GM19455 (cell line): ENCODE measurements at regions not wholly inside any gene's neighbourhood (a gene's known extent, or its start where the extent isn't known, plus 50 kb on each side); places are given as distances from the start of the nearest gene placed in this dataset.

ENCODE experiments used
- ATAC-seq: cut with Tn5 transposase; IDR thresholded peaks from one replicate; pipeline ENCODE4 v1.9.1; 2021; ENCODE audit not compliant: unreplicated experiment

- no peak for ATAC-seq
These were observed 733.3 kb downstream of the HACE1 start for GRCh38 chr6:104126315-104127005.

- no peak for ATAC-seq
These were observed 736.5 kb downstream of the HACE1 start for GRCh38 chr6:104123227-104123626.

GRCh38 chr6:104118274-104118673 lies 741.4 kb downstream of the HACE1 start:
- ATAC-seq: no peak

GRCh38 chr6:104109806-104110205 lies 749.9 kb downstream of the HACE1 start:
- ATAC-seq: no peak

GRCh38 chr6:104108634-104109033 lies 751.1 kb downstream of the HACE1 start:
- no peak for ATAC-seq

GRCh38 chr6:104095661-104096416 lies 763.9 kb downstream of the HACE1 start:
- ATAC-seq: no peak

GRCh38 chr6:104087765-104088164 lies 772.0 kb downstream of the HACE1 start:
- ATAC-seq: no peak

- ATAC-seq: no peak
These were observed 791.4 kb downstream of the HACE1 start for GRCh38 chr6:104068281-104068680.

- no peak for ATAC-seq
These were observed 794.8 kb downstream of the HACE1 start for GRCh38 chr6:104064876-104065275.

GRCh38 chr6:104050455-104050854 lies 809.3 kb downstream of the HACE1 start:
- ATAC-seq: no peak

GRCh38 chr6:104046426-104046825 lies 813.3 kb downstream of the HACE1 start:
- no peak for ATAC-seq

- no peak for ATAC-seq
These were observed 828.4 kb downstream of the HACE1 start for GRCh38 chr6:104031346-104031745.

GRCh38 chr6:104022126-104022525 lies 837.6 kb downstream of the HACE1 start:
- no peak for ATAC-seq

GRCh38 chr6:104019075-104019753 lies 840.5 kb downstream of the HACE1 start:
- no peak for ATAC-seq

GRCh38 chr6:104017410-104018381 lies 842.0 kb downstream of the HACE1 start:
- ATAC-seq: no peak

GRCh38 chr6:104014163-104014959 lies 845.4 kb downstream of the HACE1 start:
- no peak for ATAC-seq

- ATAC-seq: no peak
These were observed 846.3 kb downstream of the HACE1 start for GRCh38 chr6:104013312-104013971.

GRCh38 chr6:104010897-104011296 lies 848.8 kb downstream of the HACE1 start:
- no peak for ATAC-seq

- ATAC-seq: no peak
These were observed 855.8 kb downstream of the HACE1 start for GRCh38 chr6:104003803-104004516.
